CD8-positive, alpha-beta memory T cell (primary cell): ENCODE measurements at regions not wholly inside any gene's neighbourhood (a gene's known extent, or its start where the extent isn't known, plus 50 kb on each side); places are given as distances from the start of the nearest gene placed in this dataset.

Source experiments
- CTCF ChIA-PET: fragments of 350-600 bp; sonication (Branson Sonifier 250); formaldehyde crosslinking; loops from one replicate; lab custom pipeline; 2021; ENCODE audit warnings: antibody characterized with exemption; lab: Charles Lee
- POLR2A ChIA-PET: fragments of 350-600 bp; sonication (Branson Sonifier 250); formaldehyde crosslinking; loops from one replicate; lab custom pipeline; 2021; ENCODE audit warnings: antibody characterized with exemption; lab: Charles Lee
- DNase-seq, 5 donors: peaks; one replicate each; pipeline versions ENCODE4 v3.0.0 to v3.0.0-alpha.2; 2020 to 2022; ENCODE audit warnings: mixed read lengths in 1 of 5
- H3K27ac ChIP-seq: one replicate; pipeline ENCODE4 v1.7.0; 2013; ENCODE audit warnings: low read depth, mild to moderate bottlenecking, low read length, moderate library complexity
- H3K27me3 ChIP-seq: 2 replicates; pipeline ENCODE4 v1.7.0; 2013; ENCODE audit warnings: low read length, mild to moderate bottlenecking; ENCODE audit not compliant: insufficient read depth, poor library complexity, severe bottlenecking
- H3K36me3 ChIP-seq: 2 replicates; pipeline ENCODE4 v1.7.0; 2013; ENCODE audit warnings: mild to moderate bottlenecking, low read length, moderate library complexity; ENCODE audit not compliant: insufficient read depth
- H3K4me1 ChIP-seq: 2 replicates; pipeline ENCODE4 v1.7.0; 2013; ENCODE audit warnings: mild to moderate bottlenecking, low read length, moderate library complexity; ENCODE audit not compliant: insufficient read depth
- H3K4me3 ChIP-seq: 2 replicates; pipeline ENCODE4 v1.7.0; 2013; ENCODE audit warnings: mild to moderate bottlenecking, low read length
- H3K9me3 ChIP-seq: 2 replicates; pipeline ENCODE4 v1.7.0; 2013; ENCODE audit warnings: mild to moderate bottlenecking, low read length
- H3K27ac Mint-ChIP-seq, 8 donors: one replicate each; pipeline ENCODE4 v1.8.0; 2020 to 2021; ENCODE audit warnings: mixed read lengths in 8 of 8, mild to moderate bottlenecking in 6 of 8, inconsistent platforms in 3 of 8, moderate library complexity in 3 of 8
- H3K27me3 Mint-ChIP-seq, 2 donors: one replicate each; pipeline ENCODE4 v1.8.0; 2020 to 2021; ENCODE audit warnings: mixed read lengths in 2 of 2, mild to moderate bottlenecking in 1 of 2, moderate library complexity in 1 of 2
- H3K36me3 Mint-ChIP-seq, 3 donors: one replicate each; pipeline ENCODE4 v1.8.0; 2020 to 2021; ENCODE audit warnings: mixed read lengths in 3 of 3, inconsistent platforms in 1 of 3, mild to moderate bottlenecking in 1 of 3
- H3K4me1 Mint-ChIP-seq, 3 donors: one replicate each; pipeline ENCODE4 v1.8.0; 2020 to 2021; ENCODE audit warnings: mixed read lengths in 3 of 3, inconsistent platforms in 1 of 3, mild to moderate bottlenecking in 1 of 3
- H3K4me3 Mint-ChIP-seq, 7 donors: one replicate each; pipeline ENCODE4 v1.8.0; 2020 to 2021; ENCODE audit warnings: mixed read lengths in 7 of 7, mild to moderate bottlenecking in 6 of 7, moderate library complexity in 4 of 7, inconsistent platforms in 2 of 7
- H3K9me3 Mint-ChIP-seq, 5 donors: one replicate each; pipeline ENCODE4 v1.8.0; 2020 to 2022; ENCODE audit warnings: mixed read lengths in 5 of 5, mild to moderate bottlenecking in 3 of 5, moderate library complexity in 2 of 5, inconsistent platforms in 1 of 5

DNA sequence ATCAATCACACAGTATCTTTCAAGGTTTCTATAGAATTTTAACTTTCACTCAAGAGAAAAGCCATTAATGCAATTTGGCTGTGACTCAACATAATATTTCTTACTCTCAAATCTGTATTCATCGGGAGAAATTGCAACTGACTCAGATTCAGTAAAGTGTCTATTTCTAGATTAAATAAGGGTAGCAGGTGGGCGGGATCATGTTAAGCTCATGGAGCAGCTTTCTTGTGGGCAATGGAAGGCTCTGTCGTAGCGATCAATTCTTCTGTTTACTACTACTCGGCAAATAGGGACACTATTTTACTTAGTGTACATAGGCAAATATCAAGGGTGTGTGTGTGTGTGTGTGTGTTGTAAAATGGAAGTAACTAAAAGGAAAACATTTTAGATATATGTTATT, 423.6 kb upstream of the NEGR1 start:
- no peaks in the 10 kb centered on the region for H3K36me3 Mint-ChIP-seq
- no peaks in the 10 kb centered on the region for H3K4me1 Mint-ChIP-seq
- DNase-seq: no peak
- H3K27ac Mint-ChIP-seq: no peak overlapping the region
- no peaks in the 10 kb centered on the region for H3K9me3 ChIP-seq
- H3K4me3 Mint-ChIP-seq: no peak overlapping the region
- POLR2A ChIA-PET: no interaction called here
- H3K36me3 ChIP-seq: no peaks in the 10 kb centered on the region
- H3K27me3 Mint-ChIP-seq: no peaks in the 10 kb centered on the region
- no peaks in the 10 kb centered on the region for H3K4me1 ChIP-seq
- H3K27ac ChIP-seq: no peak overlapping the region
- H3K9me3 Mint-ChIP-seq: peaks cover 0 to 24% (median 5%) of the 10 kb centered on the region in 5 donors
- H3K4me3 ChIP-seq: no peak overlapping the region
- H3K27me3 ChIP-seq: no peaks in the 10 kb centered on the region
- CTCF ChIA-PET: no interaction called here

DNA sequence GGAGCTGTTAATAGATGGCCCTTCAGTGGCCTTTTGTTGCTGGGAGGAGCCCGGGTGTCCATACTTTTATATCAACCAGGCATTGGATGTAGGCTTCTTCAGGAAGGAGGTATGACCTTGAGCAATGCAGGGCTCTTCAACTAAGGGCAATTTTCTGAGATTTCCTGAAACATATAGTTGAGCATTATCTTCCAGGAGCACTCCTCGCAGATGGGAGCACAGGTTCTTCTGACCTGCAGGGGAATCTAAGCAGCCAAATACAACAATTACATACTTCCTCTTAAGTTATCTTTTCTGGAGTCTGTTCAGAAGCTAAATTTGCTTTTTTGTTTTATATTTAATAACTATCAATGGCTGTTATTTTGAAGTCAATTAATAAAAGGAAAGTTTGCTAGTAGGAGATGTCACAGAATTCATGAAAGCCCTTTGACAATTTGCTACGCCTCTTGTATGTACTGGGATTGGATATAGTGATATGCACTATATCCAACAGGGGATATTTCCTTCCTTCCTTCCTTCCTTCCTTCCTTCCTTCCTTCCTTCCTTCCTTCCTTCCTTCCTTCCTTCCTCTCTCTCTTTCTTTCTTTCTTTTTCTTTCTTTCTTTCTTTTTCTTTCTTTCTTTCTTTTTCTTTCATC, 422.6 kb upstream of the NEGR1 start:
- CTCF ChIA-PET: no interaction called here
- H3K27me3 Mint-ChIP-seq: no peaks in the 10 kb centered on the region

DNA sequence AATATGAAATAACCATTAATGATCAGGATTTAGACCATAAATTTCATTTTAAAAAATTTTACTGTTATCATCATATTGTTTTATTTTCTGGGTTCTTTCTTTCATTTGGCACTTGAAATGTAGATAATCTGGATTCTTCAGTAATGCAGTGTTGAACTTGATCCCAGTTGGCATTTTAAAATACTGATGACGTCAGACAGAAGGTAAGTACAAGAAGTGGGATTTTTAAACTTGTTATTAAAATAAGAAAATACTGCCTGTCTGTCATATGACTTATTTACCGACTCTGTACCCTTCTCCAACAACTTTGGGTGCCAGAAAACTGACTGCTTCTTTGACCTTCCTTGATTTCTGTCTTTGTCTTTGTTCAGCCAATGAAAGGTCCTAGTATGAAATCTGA, 415.1 kb upstream of the NEGR1 start:
- Histone ChIP-seq H3K4me1 (no peaks in the 10 kb centered on the region), H3K36me3 (no peaks in the 10 kb centered on the region), H3K27ac (no peak overlapping the region), H3K9me3 (no peaks in the 10 kb centered on the region), H3K27me3 (no peaks in the 10 kb centered on the region), H3K4me3 (no peak overlapping the region)
- no peaks in the 10 kb centered on the region for H3K36me3 Mint-ChIP-seq
- H3K27ac Mint-ChIP-seq: no peak overlapping the region
- H3K4me1 Mint-ChIP-seq: no peaks in the 10 kb centered on the region
- H3K9me3 Mint-ChIP-seq: peaks cover 4 to 31% (median 13%) of the 10 kb centered on the region in 5 donors
- CTCF ChIA-PET: no interaction called here
- no peak for DNase-seq
- H3K27me3 Mint-ChIP-seq: no peaks in the 10 kb centered on the region
- H3K4me3 Mint-ChIP-seq: no peak overlapping the region
- POLR2A ChIA-PET: no interaction called here

More for the DNA sequence above, 422.6 kb upstream of the NEGR1 start:
- POLR2A ChIA-PET: no interaction called here
- no peak overlapping the region for H3K27ac Mint-ChIP-seq
- Histone ChIP-seq H3K4me3 (no peak overlapping the region), H3K36me3 (no peaks in the 10 kb centered on the region), H3K9me3 (no peaks in the 10 kb centered on the region), H3K27me3 (no peaks in the 10 kb centered on the region), H3K4me1 (no peaks in the 10 kb centered on the region), H3K27ac (no peak overlapping the region)
- no peak overlapping the region for H3K4me3 Mint-ChIP-seq
- DNase-seq: no peak
- no peaks in the 10 kb centered on the region for H3K4me1 Mint-ChIP-seq
- H3K36me3 Mint-ChIP-seq: no peaks in the 10 kb centered on the region
- H3K9me3 Mint-ChIP-seq: peaks cover 0 to 24% (median 3%) of the 10 kb centered on the region in 5 donors

DNA sequence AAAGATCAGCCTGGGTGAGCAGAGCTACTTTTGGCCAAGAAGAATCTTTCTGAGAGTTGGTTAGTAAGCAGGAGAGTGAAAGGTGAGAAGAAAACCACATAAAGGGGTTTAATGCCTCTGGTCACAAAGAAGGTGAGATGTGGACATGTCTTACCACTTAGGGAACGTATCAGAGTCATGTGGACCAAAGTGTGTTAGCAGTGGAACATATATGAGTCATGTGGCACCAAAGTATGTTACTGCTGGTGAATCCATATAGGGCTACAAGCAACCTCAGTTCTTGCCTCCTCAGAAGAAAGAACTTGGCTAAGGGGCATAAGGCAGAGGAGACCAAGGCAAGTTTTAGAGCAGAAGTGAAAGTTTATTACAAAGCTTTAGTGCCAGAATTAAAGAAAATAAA, 411.6 kb upstream of the NEGR1 start:
- ChIA-PET CTCF (no interaction called here), POLR2A (no interaction called here)
- peaks cover 7 to 32% (median 12%) of the 10 kb centered on the region in 5 donors for H3K9me3 Mint-ChIP-seq
- H3K36me3 Mint-ChIP-seq: no peaks in the 10 kb centered on the region
- no peak for DNase-seq
- H3K27ac ChIP-seq: no peak overlapping the region
- no peaks in the 10 kb centered on the region for H3K9me3 ChIP-seq
- no peaks in the 10 kb centered on the region for H3K27me3 ChIP-seq
- H3K27me3 Mint-ChIP-seq: no peaks in the 10 kb centered on the region
- H3K4me1 ChIP-seq: no peaks in the 10 kb centered on the region
- H3K27ac Mint-ChIP-seq: no peak overlapping the region
- H3K36me3 ChIP-seq: no peaks in the 10 kb centered on the region
- H3K4me3 Mint-ChIP-seq: no peak overlapping the region
- no peak overlapping the region for H3K4me3 ChIP-seq
- H3K4me1 Mint-ChIP-seq: no peaks in the 10 kb centered on the region

DNA sequence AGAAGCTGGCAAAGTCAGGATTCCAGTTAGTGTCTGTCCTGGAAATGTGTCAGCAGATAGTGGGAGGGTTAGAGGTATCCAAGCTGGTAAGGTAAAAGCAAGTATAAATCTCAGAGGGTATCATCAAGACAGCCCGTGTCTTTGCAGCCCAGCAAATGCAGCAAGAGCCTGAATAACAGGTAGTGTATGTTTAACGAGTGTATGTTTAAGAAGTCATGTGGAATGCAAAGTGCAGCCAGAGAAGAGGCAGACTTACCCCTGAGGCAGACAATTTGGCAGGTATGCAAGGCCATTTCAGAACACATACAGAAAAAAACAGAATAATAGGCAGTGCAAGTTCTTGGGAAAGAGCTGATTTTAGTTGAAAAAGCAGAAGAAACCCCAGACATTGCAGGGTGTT, 411.0 kb upstream of the NEGR1 start:
- H3K9me3 Mint-ChIP-seq: peaks cover 6 to 29% (median 12%) of the 10 kb centered on the region in 5 donors
- POLR2A ChIA-PET: no interaction called here
- Histone ChIP-seq H3K4me3 (no peak overlapping the region), H3K27ac (no peak overlapping the region), H3K36me3 (no peaks in the 10 kb centered on the region), H3K4me1 (no peaks in the 10 kb centered on the region), H3K27me3 (no peaks in the 10 kb centered on the region), H3K9me3 (no peaks in the 10 kb centered on the region)
- no peak overlapping the region for H3K4me3 Mint-ChIP-seq
- no peaks in the 10 kb centered on the region for H3K27me3 Mint-ChIP-seq
- no peaks in the 10 kb centered on the region for H3K36me3 Mint-ChIP-seq
- H3K4me1 Mint-ChIP-seq: no peaks in the 10 kb centered on the region
- H3K27ac Mint-ChIP-seq: no peak overlapping the region
- no peak for DNase-seq
- CTCF ChIA-PET: no interaction called here

DNA sequence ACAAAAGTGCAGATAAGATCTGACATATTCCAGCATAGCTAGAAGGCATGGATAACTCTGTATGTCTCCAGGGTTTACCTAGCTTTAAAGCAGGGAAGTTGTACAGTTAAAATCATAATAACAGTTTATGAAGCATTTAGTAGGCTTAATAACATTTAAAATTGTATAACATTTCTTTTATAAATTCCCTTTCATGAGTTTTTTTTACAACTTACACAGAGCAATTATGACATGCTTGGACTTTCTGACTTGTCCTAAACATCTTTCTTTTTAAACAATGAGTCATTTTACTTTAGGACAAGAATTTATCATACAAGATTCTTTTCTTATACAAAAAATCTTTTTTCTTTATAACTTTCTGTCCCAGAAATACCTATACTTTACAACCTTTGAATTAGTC, 408.5 kb upstream of the NEGR1 start:
- H3K4me3 ChIP-seq: no peak overlapping the region
- POLR2A ChIA-PET: no interaction called here
- Mint-ChIP-seq H3K27ac (no peak overlapping the region), H3K4me1 (no peaks in the 10 kb centered on the region), H3K9me3 (peaks cover 7 to 29% (median 18%) of the 10 kb centered on the region in 5 donors), H3K27me3 (peaks cover 0 to 2% of the 10 kb centered on the region in 2 donors), H3K36me3 (no peaks in the 10 kb centered on the region), H3K4me3 (no peak overlapping the region)
- CTCF ChIA-PET: no interaction called here
- H3K4me1 ChIP-seq: no peaks in the 10 kb centered on the region
- H3K36me3 ChIP-seq: no peaks in the 10 kb centered on the region
- DNase-seq: no peak
- no peaks in the 10 kb centered on the region for H3K27me3 ChIP-seq
- H3K9me3 ChIP-seq: no peaks in the 10 kb centered on the region
- H3K27ac ChIP-seq: no peak overlapping the region

DNA sequence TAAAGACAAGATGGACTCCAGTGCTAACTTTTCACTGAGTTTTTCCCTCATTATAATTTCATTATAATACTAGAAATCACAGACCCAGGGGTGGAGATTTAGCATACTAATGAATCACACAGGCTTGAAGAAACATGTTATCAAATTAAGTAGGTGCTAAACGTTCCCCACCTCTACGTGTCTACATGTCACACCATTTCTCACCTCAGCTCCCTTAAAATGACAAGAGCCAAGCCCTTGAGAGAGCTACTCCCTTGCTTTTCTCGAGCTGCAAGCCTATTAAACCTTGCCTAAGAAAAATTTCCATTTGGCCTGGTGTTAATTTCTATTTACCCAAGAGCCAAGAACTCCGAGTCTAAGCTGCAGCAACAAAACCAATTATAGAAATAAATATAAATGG, 396.3 kb upstream of the NEGR1 start:
- no peak overlapping the region for H3K4me3 ChIP-seq
- H3K4me3 Mint-ChIP-seq: no peak overlapping the region
- H3K4me1 ChIP-seq: no peaks in the 10 kb centered on the region
- H3K27ac ChIP-seq: no peak overlapping the region
- peaks cover 0 to 2% (median 0%) of the 10 kb centered on the region in 3 donors for H3K36me3 Mint-ChIP-seq
- CTCF ChIA-PET: no interaction called here
- H3K9me3 ChIP-seq: no peaks in the 10 kb centered on the region
- POLR2A ChIA-PET: no interaction called here
- H3K27me3 Mint-ChIP-seq: no peaks in the 10 kb centered on the region
- H3K27me3 ChIP-seq: no peaks in the 10 kb centered on the region
- peaks cover 0 to 31% (median 4%) of the 10 kb centered on the region in 5 donors for H3K9me3 Mint-ChIP-seq
- H3K36me3 ChIP-seq: no peaks in the 10 kb centered on the region
- no peaks in the 10 kb centered on the region for H3K4me1 Mint-ChIP-seq
- DNase-seq: no peak
- H3K27ac Mint-ChIP-seq: no peak overlapping the region

DNA sequence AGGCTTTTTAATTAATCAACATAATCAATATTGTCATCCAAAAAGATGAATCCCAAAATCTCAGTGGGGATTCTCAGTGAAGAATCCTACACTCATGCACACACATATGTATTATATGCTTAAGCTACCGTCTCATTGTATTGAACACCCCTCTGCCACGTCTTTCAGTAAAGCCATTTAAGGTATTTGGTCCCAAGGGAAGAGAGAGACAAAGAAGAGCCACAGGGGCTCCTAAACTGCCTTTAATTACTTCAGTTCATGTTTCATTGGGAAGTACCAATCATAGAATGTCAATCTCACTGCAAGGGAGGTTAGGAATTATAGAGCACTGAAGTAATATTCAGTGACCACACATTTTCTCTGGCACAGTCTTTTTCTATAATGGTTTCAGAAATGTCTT, 388.6 kb upstream of the NEGR1 start:
- no peak overlapping the region for H3K4me3 Mint-ChIP-seq
- no peaks in the 10 kb centered on the region for H3K4me1 Mint-ChIP-seq
- CTCF ChIA-PET: no interaction called here
- Histone ChIP-seq H3K4me3 (no peak overlapping the region), H3K9me3 (no peaks in the 10 kb centered on the region), H3K27me3 (no peaks in the 10 kb centered on the region), H3K27ac (no peak overlapping the region), H3K36me3 (no peaks in the 10 kb centered on the region), H3K4me1 (no peaks in the 10 kb centered on the region)
- peaks cover 0 to 22% (median 3%) of the 10 kb centered on the region in 5 donors for H3K9me3 Mint-ChIP-seq
- POLR2A ChIA-PET: no interaction called here
- no peaks in the 10 kb centered on the region for H3K27me3 Mint-ChIP-seq
- H3K27ac Mint-ChIP-seq: no peak overlapping the region
- DNase-seq: no peak
- H3K36me3 Mint-ChIP-seq: peaks cover 0 to 2% (median 0%) of the 10 kb centered on the region in 3 donors
